Astrocyte of the hippocampus (primary cell): ENCODE measurements at regions not wholly inside any gene's neighbourhood (a gene's known extent, or its start where the extent isn't known, plus 50 kb on each side); places are given as distances from the start of the nearest gene placed in this dataset.

Experiments
- DNase-seq: peaks from one replicate; pipeline ENCODE4 v3.0.0; 2011; ENCODE audit warnings: low read depth, low spot score

DNA sequence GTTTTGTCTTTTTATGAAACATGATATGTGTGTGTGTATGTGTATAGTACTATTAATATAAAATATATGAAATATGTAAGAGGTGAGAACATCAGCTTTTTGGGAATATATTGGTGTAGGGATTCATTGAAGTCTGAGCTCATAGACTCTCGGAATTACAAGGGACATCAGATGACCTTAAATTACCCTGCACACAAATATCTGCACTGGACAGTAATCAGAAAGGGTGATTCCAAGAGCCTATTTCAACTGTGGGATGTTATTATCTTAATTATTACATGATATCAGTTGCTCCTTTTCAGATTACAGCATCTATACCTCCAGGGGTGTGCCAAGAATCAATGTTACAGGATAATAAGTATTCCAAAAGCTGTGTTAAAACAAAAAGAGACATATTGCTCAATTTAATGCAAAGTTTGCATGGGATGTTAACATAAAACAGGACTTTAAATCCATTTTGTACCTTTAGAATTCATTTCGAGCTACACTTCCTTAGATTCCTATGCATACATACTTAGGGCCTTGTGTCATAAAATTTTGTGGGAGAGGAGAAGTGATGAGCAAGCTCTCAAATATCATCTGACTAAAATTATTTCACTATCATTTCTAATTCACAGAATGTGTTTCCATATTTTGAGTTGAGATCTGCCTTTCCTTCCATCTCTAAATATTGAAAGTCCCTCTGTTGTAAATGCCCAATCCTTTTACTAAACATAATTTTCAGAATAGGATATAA lies 365.2 kb downstream of the BRINP1 start:
- no peak for DNase-seq

DNA sequence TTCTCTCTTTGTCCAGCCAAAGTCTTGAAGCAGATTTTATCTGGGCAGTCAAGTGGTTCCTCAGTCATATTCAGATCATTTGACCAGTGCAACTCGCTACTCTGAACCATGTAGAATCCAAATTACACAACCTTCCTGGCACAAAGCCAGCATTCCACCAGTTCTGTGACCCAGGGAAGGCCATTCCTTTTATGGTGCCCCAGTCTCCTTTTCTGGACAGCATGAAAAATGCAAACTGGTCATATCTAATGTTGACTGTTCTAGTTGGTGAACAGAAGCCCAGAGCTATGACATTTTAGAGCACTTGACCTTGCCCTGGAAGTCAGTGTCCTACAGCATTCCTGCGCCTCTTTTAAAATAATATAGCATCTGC lies 364.6 kb downstream of the BRINP1 start:
- DNase-seq = peak; percentile 85

DNA sequence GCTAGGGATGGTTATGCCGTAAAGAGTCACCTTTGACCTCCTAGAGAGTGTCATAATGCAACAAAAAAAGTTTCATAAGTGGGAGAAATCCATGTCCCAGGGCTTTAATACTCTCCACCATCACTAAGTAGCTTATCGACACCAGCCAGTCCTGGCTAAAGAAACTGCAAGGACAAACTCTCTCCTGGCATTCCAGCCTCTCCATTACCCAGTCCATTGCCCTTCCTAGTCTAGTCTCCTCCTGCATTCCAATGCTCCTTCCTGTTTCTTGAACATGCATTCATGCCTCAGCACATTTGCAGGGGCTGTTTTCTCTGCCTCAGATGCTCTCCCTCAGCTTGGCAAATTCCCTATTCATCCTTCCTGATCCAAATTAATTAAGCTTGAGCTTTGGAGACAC lies 364.1 kb downstream of the BRINP1 start:
- DNase-seq = peak; percentile 46

DNA sequence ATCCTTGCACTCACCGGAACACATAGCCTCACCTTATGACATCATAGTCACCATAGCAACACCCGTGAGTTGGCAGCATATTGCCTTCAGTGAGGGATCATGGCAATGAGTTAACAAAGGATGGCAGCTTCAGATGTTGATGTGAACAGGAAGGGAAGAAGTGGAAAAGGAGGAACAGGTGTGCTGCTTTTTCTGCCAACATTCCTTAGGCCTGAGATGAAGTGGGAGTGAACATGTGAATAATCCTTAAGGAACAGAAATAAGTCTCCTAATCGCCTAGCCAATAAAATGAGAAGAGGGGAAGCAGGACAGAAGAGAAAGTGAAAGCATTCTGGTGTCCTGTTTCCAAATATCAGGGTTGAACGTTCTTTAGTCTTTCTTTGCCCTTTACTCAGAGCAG lies 360.0 kb downstream of the BRINP1 start:
- DNase-seq = peak; percentile 35

DNA sequence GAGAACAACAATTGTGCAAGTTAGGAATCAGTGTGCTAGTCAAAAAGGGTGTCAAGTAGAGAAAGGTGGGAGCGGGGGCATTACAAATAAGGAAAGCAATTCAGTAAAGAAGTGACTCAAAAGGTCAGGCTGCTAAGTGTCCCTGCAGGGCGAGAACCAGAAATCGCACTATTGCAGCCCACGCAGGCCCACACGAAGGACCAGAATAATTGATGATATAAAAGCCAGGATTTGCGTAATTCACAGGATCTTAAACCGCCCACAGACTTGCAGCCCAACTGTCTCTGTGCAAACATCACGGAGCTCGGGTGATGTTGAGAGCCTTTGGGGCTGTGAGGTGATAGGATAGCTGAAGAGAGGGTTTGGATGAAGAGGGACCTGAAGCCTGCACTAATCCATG lies 349.0 kb downstream of the BRINP1 start:
- no peak for DNase-seq

DNA sequence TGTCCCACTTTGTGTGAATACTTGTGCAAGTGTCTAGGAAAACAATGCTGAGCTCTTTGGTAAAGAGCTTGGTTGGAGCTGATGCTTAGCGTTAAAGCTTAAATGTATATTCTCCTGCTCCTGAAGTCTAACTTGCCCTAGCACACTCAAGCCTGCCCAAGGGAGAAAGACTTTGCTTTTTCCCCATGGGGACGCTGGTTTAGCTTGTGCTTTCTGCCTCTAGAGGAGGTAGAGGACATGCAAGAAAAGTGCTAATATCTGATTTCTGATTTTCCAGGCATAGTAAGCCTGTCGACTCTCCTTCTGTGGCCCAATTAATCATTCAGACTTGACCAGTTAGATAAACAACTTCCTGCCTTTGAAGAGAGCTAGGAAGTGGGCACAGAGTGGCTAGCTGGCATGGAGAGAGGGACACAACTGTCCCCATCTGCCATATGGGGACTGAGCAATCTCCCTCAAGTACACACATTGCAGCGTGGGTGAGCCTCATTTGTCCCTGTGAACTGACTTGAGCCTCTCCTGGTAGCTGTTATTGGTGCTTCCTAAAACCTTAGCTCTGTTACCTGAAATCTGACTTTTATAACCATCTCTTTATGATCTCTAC lies 348.4 kb downstream of the BRINP1 start:
- DNase-seq = no peak

DNA sequence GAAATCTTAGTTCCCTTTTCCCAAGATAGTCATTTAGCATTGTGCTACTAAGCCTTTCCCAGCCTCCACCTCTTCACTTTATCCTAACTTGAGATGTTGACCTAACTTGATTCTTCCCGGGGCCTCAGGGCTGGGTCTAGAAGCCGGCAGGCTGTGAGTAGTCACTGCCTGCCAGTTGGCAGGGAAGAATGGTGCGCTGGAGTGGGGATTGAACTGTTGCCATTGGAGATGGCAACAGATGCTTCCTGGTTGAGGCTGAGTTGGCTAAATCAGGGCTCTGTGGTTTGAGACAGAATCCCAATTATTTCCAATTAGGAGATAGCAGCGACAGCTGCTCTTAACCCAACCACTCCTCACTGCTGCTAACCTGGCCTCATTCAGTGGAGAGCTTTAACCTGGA lies 343.1 kb downstream of the BRINP1 start:
- peak; percentile 88 for DNase-seq

DNA sequence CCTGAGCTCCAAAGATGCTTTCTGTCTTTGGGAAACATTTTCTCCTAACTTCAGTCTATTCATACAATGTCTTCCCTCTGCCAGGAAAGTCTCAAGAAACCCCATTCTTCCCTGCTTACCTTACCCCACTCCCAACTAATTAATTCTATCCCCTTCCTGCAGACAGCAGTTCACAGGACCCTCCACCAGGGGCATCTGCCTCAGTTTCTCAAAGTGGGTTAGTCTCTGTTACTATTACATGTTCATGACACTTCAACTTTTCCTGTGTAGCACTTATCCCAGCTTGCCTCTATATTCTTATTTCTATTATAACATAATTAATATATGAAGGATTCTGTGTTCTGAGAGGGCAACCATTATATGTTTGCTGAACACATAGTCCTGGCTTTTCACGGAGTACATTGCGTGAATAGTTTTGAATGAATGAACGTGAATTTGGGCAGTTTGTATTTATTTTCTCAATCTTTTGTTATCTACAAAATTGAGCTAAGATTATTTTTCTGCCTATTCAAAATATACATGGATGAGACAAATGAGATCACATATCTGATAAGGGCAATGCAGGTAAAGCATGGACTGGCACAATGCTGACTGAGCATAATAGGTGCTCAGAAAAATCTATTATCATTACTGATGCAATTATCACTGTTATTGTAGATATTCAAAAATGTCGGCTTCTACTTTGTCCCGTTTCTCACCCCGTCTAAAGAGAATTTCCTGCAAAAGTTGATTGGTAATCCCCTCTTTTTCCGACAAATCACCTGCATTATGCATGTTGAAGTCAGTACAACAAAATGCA lies 341.1 kb downstream of the BRINP1 start:
- no peak for DNase-seq

DNA sequence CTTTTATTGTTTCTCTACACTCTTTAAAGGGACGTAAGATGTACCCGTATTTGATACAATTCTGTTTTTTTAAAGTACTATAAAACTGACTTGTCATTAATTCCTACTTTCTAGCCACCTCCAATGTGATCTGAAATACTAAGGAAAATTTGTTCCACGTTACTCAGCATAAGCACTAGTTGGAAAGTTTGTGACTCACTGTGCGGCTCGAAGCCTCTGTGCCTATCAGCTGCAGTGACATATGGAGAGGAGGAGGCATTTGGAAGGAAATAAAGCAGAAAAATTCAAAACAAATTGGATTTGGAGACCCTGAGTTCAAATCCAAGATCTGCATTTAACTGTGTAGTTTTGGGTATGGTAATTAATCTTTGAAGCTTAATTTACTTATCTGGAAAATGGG lies 339.3 kb downstream of the BRINP1 start:
- no peak for DNase-seq

DNA sequence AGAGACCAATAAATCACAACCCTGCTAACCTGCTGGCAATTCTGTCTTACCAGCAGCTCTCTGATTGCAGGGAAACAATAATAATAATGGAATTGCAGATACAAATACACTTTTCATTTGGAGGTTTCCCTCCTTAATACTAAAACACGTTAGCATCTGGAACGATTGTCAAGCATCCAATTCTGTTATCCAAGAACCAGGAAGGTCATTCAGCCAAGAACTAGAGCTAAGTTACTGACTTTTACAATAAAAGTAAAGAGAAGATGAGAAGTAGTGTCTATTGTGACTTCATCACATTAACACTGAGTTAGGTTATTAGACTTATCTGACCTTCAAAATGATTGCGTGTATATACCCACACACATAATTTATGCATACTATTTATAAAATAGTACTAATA lies 335.6 kb downstream of the BRINP1 start:
- DNase-seq = no peak

DNA sequence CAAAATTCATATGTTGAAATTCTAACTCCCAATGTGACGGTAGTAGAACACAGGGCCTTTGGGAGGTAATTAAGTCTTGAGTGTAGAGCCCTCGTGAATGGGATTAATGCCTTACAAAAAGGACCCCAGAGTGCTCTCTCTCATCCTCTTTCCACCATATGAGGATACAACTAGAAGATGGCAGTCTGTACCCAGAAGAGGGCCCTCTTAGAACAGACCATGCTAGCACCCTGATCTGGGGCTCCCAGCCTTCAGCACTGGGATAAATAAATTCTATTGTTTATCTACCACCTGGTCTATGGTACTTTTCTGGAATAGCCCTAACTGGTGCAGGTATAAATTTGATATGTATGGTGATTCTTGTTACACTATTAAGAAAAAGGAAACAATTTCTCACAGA lies 332.3 kb downstream of the BRINP1 start:
- DNase-seq = no peak

DNA sequence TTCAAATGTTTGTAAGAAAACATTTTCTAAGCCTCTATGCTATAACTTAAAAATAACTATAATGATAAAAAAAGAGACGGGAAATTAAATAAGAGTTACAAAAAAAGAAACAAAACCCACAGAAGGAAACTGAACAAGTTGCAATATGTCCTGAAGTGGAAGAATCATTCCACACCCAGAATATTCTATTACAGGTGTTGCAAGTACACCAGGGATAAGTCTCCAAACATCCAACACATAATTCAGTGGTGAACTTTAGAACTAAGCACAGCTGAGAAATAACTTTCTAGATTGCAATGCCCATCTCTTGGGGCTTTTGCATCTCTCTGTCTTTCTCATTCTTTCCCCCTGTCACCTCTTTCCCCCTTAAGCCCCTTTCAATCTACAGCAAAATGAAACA lies 325.2 kb downstream of the BRINP1 start:
- no peak for DNase-seq

DNA sequence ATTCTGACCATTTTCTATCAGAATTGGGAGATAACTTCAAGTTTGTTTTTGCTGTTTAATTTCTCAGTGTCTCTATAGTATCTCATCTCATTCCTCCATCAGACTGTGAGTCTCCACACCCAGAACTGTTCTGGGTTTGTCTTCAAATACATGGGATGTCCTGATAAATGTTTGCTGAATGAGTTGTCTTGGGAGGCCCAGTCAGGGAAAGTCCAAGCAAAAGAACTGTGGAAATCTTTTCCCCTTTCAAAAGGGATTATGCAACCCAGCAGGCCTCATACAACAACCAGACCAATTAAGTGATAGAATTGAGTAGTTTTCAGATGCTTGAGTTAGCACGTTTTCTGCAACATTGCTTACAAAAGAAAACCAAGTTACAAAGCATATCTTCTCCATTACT lies 324.4 kb downstream of the BRINP1 start:
- peak; percentile 39 for DNase-seq

DNA sequence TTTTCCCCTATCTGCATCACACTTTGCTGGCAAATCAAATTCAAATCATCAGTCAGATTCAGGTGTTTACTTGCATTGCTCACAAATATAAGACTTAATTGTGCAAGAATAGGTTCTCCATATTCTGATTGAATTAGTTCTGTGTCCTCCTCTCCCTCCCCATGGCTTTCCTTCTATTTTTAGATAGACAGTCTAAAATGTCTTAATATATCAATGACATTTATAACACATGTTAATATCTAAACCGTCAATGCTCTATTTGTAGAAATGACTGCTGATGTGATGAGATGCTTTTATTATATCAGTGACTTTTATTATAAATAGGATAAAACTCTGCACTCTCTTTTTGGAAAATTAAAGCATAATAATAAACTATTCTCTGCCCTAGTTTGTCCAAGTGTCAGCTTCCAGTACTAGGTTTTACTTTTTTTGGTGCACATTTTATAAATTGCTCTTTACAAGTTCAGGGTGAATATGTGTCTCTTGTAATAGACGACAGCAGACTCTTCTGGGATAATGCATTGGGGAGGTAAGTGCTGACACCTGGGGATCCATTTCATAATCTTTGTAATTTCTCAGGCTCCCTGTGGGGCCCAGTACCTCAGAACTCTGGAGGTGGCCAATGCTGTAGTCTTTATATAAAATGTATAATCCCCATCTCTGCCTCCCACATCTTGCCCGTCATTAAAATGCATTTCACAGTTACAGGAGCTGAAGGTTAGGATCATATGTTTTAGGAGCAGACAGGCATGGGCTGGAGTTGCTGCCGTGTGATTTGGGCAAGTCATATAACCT lies 321.5 kb downstream of the BRINP1 start:
- no peak for DNase-seq

DNA sequence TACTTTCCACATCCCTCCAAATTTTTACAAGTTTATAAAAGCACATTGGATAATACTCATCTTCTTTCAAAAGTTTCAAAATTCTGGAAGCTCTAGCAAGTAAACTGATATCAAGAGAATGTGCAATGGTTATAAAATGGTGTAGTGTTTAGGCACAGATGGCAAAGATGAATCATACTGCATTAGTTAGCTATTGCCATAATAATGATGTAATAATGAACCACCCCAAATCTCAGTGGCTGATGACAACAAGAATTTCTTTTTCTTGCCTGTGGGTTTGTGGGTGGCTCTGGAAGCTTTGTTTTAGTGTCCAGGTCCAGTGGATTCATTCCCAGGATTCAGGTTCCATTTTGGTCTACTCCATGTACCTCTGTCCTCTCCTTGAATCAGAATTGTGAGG lies 319.0 kb downstream of the BRINP1 start:
- no peak for DNase-seq

DNA sequence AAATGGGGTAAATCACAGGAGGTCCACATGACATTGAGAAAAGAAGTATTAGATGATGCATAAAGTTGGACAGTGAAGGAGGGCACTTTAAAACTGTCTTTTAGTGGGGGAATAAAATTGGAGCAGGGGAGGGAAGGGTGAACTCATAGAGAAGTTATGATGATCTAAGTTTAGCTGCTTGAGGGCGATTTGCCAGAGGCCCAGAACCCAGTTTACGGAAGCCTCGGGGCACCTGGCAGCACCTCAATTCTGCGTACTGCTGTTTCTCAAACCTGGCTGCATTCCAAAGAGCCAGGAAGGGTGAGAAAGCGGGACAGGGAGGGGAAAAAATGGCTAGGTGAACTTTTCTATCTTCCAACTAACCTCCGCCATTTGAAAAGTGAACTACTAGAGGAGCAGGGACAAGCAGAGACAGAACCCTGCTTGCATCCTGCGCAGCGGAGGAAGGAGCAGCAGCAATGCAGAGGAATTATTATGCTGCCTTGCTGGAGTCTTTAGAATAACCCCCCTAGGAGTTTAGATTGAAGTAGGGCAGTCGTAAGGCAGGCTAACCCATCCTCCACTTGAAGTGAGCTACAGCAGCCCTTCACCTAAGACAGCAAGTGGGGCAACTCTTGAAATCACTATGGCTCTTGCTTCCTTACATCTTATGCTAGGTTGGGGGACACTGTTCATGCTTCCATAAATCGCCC lies 316.8 kb downstream of the BRINP1 start:
- peak; percentile 5 for DNase-seq

DNA sequence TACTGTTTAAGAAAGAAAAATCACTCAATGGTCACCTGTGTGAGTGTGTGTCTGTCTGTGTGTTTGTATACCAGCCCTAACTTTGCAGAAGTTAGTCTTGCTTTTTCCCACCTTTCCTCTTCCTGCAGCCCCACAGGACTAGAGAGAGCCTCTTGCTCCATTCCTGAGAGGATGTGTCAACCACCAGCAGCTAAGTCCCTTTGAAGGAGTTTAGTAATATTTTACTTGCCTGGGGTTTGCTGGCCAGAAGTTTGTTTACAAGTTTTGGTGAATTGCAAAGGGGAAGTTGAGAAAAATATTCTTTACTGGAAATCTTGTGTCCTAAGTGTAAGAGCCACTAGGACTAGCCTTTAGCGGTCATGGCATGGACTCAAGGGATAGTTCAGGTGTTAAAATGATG lies 316.2 kb downstream of the BRINP1 start:
- no peak for DNase-seq

DNA sequence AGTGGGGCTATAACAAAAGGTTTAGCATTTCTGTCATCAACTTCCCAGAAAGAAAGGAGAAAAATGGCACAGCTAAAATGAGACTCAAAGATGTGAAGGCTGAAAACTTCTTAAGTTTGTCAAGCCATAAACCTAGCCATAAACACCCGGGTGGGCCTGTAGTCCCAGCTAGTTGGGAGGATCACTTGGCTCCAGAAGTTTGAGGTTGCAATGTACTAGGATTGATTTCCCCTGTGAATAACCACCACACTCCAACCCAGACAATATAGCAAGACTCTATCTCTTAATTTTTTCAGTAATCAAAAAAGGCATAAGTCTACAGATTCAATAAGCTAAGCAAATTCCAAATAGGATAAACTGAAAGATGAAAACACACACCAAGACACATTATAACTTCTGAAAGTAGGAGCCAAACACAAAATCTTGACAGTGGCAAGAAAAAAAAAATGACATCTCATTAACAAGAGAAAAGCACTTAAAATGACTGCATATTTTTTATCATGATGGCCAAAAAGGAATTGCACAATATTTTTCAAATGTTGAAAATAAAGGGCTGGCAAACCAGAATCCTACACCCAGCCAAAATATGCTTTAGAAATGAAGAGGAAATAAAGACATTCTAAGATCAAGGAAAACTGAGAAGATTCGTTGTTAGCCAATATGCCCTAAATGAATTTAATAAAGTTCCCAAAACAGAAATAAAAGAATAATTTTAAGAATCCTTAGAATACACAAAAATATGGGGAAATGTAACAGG lies 308.4 kb downstream of the BRINP1 start:
- DNase-seq = no peak

DNA sequence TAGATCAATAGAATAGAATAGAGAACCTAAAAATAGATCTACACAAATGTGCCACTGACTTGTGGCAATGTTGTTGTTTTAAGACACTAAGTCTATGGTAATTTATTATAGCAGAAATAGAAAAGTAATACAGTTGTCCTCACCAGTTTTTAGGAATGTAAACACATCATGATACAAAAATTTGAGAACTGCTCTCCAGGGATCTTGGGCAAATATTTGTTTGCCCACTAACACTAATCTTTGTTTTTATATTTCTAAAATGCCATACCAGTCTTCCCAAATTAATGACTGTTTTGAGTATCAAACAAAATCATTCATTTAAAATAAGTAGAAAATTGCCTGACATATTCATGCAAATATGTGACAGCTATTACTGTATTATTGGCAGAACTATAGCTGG lies 297.6 kb downstream of the BRINP1 start:
- peak; percentile 3 for DNase-seq

DNA sequence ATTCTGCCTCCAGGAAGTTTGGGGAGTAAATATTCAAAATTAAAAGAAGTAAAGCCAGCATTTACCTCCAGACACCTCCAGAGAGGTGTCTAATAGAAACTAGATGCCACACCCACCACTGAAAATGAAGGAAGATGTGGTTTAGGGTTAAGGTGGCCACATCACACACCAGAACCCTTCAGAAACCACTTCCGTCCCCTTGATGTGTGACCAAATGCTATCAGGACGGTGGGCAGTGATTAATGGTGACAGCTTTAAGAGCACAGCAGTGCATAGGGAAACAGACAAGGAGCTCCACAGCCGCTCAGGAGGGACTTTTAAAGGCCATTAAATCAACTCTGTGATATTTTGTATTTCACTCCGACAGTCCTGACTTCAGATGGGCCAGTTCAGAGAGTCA lies 295.2 kb downstream of the BRINP1 start:
- DNase-seq = no peak

DNA sequence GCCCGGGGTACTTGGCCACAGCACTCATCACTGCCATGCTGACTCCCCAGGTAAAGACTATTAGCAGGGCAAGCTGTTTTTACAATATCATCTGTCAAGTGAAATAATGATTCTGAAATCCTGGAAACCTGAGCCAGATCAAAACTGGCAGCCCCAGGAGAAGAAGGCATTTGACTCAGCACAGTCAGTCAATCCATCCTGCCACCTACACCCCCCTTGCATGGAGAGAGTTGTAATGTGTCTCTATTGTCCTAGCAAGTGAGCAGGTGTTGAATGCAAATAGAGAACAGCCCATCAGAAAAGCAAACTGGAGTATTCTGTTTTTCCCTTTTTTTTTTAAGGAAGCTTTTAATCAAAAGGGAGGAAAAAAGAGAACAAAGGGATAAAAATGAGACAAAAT lies 291.2 kb downstream of the BRINP1 start:
- DNase-seq = no peak
